Cardiac fibroblast (primary cell): ENCODE measurements at regions not wholly inside any gene's neighbourhood (a gene's known extent, or its start where the extent isn't known, plus 50 kb on each side); places are given as distances from the start of the nearest gene placed in this dataset.

ENCODE experiments used
- DNase-seq, 2 donors: peaks; one replicate each; pipeline versions ENCODE4 v3.0.0 to v3.0.0-alpha.2; 2010; ENCODE audit warnings: low read depth in 2 of 2
- H3K4me3 ChIP-seq, 2 donors: replicated peaks in 1 of 2; 1 replicate in 1 of 2; 2 replicates in 1 of 2; pipeline ENCODE4 v1.5.1; 2011; ENCODE audit warnings: low read depth in 2 of 2, low read length in 2 of 2, mild to moderate bottlenecking in 2 of 2, moderate library complexity in 1 of 2
- TF ChIP-seq, protein P1 (sequence below): IDR thresholded peaks from one replicate; pipeline ENCODE4 v1.5.1; 2011; ENCODE audit warnings: low read depth, mild to moderate bottlenecking, low read length, inconsistent platforms

DNA sequence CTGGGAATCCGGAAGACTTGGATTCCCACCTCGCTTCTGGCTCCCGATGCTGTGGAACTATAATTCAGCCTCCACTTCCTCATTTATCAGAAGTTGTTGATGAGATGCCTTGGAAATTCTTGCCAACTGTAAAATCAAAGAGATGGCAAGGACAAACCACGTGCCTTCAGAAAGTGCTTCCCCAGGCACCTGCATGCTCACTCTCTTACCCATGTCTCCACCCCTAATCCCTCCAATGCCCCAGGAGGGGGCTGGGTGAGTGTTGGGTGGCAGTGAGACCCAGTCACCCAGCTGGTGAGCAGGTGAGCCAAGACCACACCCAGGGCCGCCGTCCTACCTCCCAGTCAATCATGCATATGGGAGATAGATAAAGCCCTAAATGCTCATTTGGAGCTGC, 160.8 kb downstream of the PSMG1 start:
- no peak overlapping the region for H3K4me3 ChIP-seq
- TF ChIP-seq, protein P1, sequence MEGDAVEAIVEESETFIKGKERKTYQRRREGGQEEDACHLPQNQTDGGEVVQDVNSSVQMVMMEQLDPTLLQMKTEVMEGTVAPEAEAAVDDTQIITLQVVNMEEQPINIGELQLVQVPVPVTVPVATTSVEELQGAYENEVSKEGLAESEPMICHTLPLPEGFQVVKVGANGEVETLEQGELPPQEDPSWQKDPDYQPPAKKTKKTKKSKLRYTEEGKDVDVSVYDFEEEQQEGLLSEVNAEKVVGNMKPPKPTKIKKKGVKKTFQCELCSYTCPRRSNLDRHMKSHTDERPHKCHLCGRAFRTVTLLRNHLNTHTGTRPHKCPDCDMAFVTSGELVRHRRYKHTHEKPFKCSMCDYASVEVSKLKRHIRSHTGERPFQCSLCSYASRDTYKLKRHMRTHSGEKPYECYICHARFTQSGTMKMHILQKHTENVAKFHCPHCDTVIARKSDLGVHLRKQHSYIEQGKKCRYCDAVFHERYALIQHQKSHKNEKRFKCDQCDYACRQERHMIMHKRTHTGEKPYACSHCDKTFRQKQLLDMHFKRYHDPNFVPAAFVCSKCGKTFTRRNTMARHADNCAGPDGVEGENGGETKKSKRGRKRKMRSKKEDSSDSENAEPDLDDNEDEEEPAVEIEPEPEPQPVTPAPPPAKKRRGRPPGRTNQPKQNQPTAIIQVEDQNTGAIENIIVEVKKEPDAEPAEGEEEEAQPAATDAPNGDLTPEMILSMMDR, result no peak
- DNase-seq, result no peak

DNA sequence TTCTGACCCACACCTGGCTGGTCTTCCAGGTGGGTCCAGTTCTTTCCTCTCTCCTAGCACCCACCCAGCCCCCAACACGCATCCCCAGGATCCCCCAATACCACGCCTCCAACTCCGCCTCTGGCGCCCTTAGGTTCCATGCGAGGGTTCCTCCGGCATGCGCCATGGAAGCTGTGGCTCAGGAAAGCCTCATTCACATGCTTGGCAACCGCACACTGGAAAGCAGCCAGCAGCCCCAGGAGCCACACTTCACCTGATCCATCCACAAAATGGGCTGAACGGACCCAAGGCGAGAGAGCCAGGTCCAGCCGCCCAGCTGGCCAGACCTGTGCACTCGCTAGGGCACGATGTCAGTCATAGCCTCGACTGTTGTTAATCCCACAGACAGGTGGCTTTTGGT, 161.2 kb downstream of the PSMG1 start:
- no peak overlapping the region for H3K4me3 ChIP-seq
- TF ChIP-seq, protein P1, result no peak
- DNase-seq, result no peak

DNA sequence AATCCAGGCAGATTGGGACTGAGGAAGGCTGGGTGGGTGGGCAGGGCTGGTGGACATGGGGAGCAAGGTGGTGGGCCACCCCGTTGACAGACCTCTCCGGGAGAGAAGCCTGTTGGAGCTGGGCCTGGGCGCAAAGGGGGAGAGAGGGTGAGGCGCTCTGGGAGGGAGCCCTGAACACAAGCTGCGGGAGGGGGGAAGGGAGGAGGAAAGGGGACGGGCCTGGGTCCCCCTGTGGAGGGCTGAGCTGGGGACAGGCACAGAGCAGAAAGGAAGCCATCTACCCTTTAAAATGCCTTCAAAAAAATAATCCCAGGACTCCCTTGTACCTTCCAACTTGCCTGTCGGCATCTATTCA, 161.8 kb downstream of the PSMG1 start:
- no peak for DNase-seq
- no peak overlapping the region for H3K4me3 ChIP-seq
- TF ChIP-seq, protein P1, result no peak

DNA sequence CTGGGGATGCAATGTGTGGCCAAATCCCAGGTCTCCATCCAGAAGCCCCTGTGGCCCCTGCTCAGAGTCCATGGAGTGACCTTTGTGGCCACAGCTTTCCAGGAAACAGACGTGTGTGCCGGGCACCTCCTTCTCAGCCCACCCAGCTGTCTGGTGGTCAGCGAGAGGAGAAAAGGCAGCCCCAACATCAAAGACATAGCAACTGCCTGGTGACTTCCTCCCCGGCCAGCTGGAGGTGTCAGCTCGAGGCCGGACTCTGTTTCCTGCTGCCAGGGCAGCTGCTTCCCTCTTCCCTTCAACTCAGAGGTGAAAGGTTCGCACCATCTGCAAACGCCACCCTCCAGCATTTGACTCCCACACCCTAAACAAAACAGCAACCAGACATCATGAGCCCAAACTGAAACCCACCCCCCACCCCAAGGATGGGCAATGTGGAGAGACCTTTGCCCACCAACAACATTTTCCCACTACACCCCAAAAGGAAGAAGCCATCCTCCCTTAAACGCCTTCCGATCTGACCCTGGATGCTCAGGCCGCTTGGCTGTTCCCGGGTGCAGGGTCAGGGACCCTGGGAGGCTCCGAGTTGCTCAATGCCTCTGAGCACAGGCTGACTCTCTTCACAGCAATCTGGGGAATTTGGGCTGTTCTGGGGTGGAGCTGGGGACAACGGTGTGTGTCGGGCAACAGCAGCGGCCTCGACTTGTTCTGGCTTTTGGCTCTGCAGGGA, 162.3 kb downstream of the PSMG1 start:
- H3K4me3 ChIP-seq, result no peak overlapping the region
- TF ChIP-seq, protein P1, result no peak

DNA sequence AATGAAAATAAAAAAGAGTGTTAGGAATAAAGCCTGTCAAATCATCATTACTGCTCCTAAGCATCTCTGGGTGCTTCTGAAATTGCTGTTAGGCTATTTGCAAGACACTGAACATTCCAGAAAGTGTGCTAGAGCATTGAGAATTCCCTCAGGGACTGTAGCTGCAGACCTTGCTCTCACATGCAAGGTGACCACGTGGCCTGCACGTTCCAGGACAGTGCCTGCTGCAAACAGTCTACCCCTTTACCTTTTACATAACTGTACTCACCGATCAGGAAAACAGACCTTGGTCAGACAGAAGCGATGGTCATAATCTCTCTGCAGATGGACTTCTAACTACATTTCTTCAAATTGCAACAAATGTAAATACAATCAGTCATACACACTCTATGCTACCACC, 164.5 kb downstream of the PSMG1 start:
- H3K4me3 ChIP-seq, result no peak overlapping the region
- DNase-seq, result no peak
- TF ChIP-seq, protein P1, result no peak

More for the DNA sequence above, 162.3 kb downstream of the PSMG1 start:
- DNase-seq, result peak; percentile 89

DNA sequence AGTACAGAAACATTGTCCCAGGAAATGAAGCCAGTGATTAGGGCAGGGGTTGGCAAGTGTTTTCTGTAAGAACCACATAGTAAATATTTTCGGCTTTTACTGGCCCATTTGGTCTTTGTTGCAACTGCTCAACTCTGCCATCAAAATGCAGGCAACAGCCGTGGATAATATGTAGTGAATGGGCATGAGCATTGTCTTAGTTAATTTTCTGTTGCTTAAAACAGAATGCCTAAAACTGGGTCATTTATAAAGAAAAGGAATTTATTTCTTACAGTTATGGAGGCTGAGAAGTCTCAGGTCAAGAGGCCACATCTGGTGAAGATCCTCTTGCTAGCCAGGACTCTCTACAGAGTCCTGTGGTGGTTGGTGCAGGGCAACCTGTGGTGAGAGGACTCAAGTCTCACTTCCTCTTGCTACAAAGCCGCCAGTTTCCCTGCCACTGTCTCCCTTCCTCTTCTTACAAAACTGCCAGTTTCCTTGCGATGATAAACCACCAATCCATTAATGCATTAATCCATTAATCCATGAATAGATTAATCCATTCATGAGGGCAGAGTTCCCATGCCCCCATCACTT, 166.4 kb downstream of the PSMG1 start:
- no peak for DNase-seq
- TF ChIP-seq, protein P1, result no peak
- H3K4me3 ChIP-seq, result no peak overlapping the region
